ENCODE measurements at regions not wholly inside any gene's neighbourhood (a gene's known extent, or its start where the extent isn't known, plus 50 kb on each side); places are given as distances from the start of the nearest gene placed in this dataset.

DNA sequence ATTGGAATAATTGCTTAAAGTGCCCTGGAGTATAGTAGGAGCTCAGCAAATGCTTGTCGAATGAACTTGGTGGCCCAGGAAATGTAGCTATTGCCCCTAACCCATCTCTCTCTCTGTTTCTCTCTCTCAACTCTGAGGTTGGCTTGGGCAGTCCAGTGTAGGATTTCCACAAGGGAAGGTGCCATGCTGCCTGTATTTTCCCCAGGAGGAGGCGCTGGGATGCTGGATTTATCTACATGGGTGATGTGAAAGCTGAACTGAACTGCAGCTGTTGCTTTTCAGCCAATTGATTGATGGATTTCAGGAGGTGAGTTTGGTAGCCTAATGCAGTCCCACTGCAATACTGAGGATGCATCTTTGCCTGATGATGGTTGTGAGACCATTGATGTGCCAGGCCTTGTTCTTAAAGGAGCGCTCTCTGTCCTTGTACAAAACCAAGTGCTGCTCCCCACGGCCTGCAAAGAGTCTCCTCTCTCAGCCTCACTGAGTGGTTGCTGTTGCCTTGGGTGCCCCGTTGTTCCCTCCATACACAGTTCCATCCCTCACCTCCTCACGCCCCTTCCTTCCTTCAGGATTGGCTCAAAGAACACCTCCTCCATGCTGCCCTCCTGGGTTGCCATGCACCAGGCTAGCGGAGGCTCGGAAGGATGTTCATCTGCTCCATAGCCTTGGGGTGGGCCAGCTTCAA, 200.6 kb downstream of the GLRX3 start:
- no peaks in the 10 kb centered on the region for H3K27me3 ChIP-seq (ENCODE audit: insufficient read depth, low read length)
- no peak overlapping the region for H2BK15ac ChIP-seq (ENCODE audit: low read depth, low read length)
- no peak overlapping the region for H2BK20ac ChIP-seq (ENCODE audit: low read depth, low read length, poor library complexity, severe bottlenecking)
- H4K91ac ChIP-seq (ENCODE audit: insufficient read length, low read depth, low read length), result no peak overlapping the region
- peaks cover 2 to 7% of the 10 kb centered on the region in 2 experiments; a peak in 2 of 4 replicates for H3K4me1 Mint-ChIP-seq
- H4K20me1 ChIP-seq (ENCODE audit: control insufficient read depth, insufficient read depth, insufficient read length), result no peaks in the 10 kb centered on the region
- H3K36me3 Mint-ChIP-seq (ENCODE audit: insufficient read depth in 1 of 3, low read depth in 3 of 3), result no peaks in the 10 kb centered on the region; a peak in 1 of 7 replicates
- no peak overlapping the region for H3K23ac ChIP-seq (ENCODE audit: insufficient read length, low read depth, low read length)
- peak overlapping the region in 1 of 2 experiments; percentile 28; a peak in 1 of 5 replicates for H3K4me3 Mint-ChIP-seq
- no peaks in the 10 kb centered on the region for H3K23me2 ChIP-seq (ENCODE audit: insufficient read length, low read depth, low read length, poor library complexity, severe bottlenecking)
- TF ChIP-seq, protein P1, sequence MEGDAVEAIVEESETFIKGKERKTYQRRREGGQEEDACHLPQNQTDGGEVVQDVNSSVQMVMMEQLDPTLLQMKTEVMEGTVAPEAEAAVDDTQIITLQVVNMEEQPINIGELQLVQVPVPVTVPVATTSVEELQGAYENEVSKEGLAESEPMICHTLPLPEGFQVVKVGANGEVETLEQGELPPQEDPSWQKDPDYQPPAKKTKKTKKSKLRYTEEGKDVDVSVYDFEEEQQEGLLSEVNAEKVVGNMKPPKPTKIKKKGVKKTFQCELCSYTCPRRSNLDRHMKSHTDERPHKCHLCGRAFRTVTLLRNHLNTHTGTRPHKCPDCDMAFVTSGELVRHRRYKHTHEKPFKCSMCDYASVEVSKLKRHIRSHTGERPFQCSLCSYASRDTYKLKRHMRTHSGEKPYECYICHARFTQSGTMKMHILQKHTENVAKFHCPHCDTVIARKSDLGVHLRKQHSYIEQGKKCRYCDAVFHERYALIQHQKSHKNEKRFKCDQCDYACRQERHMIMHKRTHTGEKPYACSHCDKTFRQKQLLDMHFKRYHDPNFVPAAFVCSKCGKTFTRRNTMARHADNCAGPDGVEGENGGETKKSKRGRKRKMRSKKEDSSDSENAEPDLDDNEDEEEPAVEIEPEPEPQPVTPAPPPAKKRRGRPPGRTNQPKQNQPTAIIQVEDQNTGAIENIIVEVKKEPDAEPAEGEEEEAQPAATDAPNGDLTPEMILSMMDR (conservative IDR thresholded peaks at IDR 0.05), result peak; percentile 68
- H3K9ac ChIP-seq (ENCODE audit: extremely low read depth, insufficient read length, low read length), result no peak overlapping the region
- H3K27ac ChIP-seq (ENCODE audit: insufficient read length, low read depth, low read length), result no peak overlapping the region
- H3K9me3 Mint-ChIP-seq, result peaks cover 3 to 7% of the 10 kb centered on the region in 2 experiments; a peak in 2 of 5 replicates
- no peaks in the 10 kb centered on the region for H3K79me2 ChIP-seq (ENCODE audit: insufficient read depth, low read length)
- WGBS (ENCODE audit: extremely low coverage, insufficient read length, low lambda C conversion rate), result no CpG with 5 or more reads among the region's 8 CpGs
- no peak overlapping the region for H3K14ac ChIP-seq (ENCODE audit: insufficient read depth, low read length)
- DNase-seq, result peak; percentile 55
- H3K27ac Mint-ChIP-seq, result no peak overlapping the region; a peak in 1 of 7 replicates
- H2AFZ ChIP-seq (ENCODE audit: low read length), result no peak overlapping the region
- H3K4me1 ChIP-seq (ENCODE audit: insufficient read depth, low read length), result no peaks in the 10 kb centered on the region
- no peak overlapping the region for H2BK120ac ChIP-seq (ENCODE audit: low read depth, low read length, poor library complexity, severe bottlenecking)
- no peak overlapping the region for H2BK12ac ChIP-seq (ENCODE audit: insufficient read length, low read depth, low read length)
- H3K27me3 Mint-ChIP-seq (ENCODE audit: low read depth), result peaks cover 5% of the 10 kb centered on the region
- H3K56ac ChIP-seq (ENCODE audit: insufficient read length, low read depth, low read length), result no peak overlapping the region
- no peak overlapping the region for H2BK5ac ChIP-seq (ENCODE audit: insufficient read length, low read length)
- no peak overlapping the region for H2AK5ac ChIP-seq (ENCODE audit: insufficient read length, low read length)
- no peaks in the 10 kb centered on the region for H3K9me3 ChIP-seq (ENCODE audit: control insufficient read depth, low read depth, low read length)
- H4K5ac ChIP-seq (ENCODE audit: insufficient read length, low read depth, low read length), result no peak overlapping the region
- H3K4ac ChIP-seq (ENCODE audit: low read depth, low read length), result no peak overlapping the region
- H3K18ac ChIP-seq (ENCODE audit: insufficient read length, low read depth, low read length), result no peak overlapping the region
- no peak overlapping the region for H3K4me2 ChIP-seq (ENCODE audit: insufficient read depth, insufficient read length, low read length)
- H4K8ac ChIP-seq (replicated peaks; ENCODE audit: insufficient read length, low read depth, low read length), result no peak overlapping the region
- H3T11ph ChIP-seq (ENCODE audit: low read length), result no peak overlapping the region
- no peaks in the 10 kb centered on the region for H3K79me1 ChIP-seq (ENCODE audit: insufficient read depth, low read depth, low read length, poor library complexity, severe bottlenecking)

Measured in H9 (cell line).